HEK293 (cell line): ENCODE measurements at regions not wholly inside any gene's neighbourhood (a gene's known extent, or its start where the extent isn't known, plus 50 kb on each side); places are given as distances from the start of the nearest gene placed in this dataset.

Source experiments
- CTCF ChIA-PET: fragments of 350-600 bp; formaldehyde crosslinking; extraction: SDS; loops from one replicate; lab custom pipeline; 2021; ENCODE audit warnings: antibody characterized with exemption; lab: Yijun Ruan, JAX
- POLR2A ChIA-PET: fragments of 300-600 bp; formaldehyde crosslinking; extraction: SDS; loops from one replicate; lab custom pipeline; 2020; ENCODE audit warnings: antibody characterized with exemption, inconsistent platforms; lab: Yijun Ruan, JAX
- H3K27ac ChIP-seq: fragments of 200-500 bp; sonication (Bioruptor generic); 2 replicates; pipeline ENCODE4 v1.5.1; 2014; ENCODE audit warnings: low read depth, low read length, control low read depth, inconsistent platforms; ENCODE audit errors: extremely low read depth
- H3K36me3 ChIP-seq, 2 experiments: fragments of 200-500 bp in 1 of 2; sonication (Bioruptor generic) in 1 of 2; 1 replicate in 1 of 2; 2 replicates in 1 of 2; pipeline ENCODE4 v1.5.1; 2014 to 2017; ENCODE audit warnings: inconsistent platforms in 2 of 2, low read length in 2 of 2; ENCODE audit not compliant: control insufficient read depth in 2 of 2, insufficient read depth in 1 of 2
- H3K4me1 ChIP-seq: fragments of 200-500 bp; sonication (Bioruptor generic); 2 replicates; pipeline ENCODE4 v1.5.1; 2014; ENCODE audit warnings: mild to moderate bottlenecking, low read length, inconsistent platforms; ENCODE audit not compliant: control insufficient read depth, insufficient read depth
- H3K4me3 ChIP-seq: 2 replicates; pipeline ENCODE4 v1.5.1; 2011; ENCODE audit warnings: low read depth, mild to moderate bottlenecking, control low read depth, low read length, moderate library complexity
- H3K9me3 ChIP-seq: fragments of 200-500 bp; sonication (Bioruptor generic); 2 replicates; pipeline ENCODE4 v1.5.1; 2014; ENCODE audit warnings: low read depth, low read length, inconsistent platforms; ENCODE audit not compliant: control insufficient read depth, insufficient read depth
- GLI2 ChIP-seq: fragments of 450-650 bp; formaldehyde crosslinking; IDR thresholded peaks from 2 replicates; pipeline ENCODE4; 2017; ENCODE audit warnings: missing biosample characterization, missing genetic modification characterization, low read depth, borderline replicate concordance
- HOXD13 ChIP-seq: sonication (generic); formaldehyde crosslinking; IDR thresholded peaks from 2 replicates; pipeline ENCODE4 v1.8.0; 2022; ENCODE audit warnings: missing genetic modification reagents, borderline replicate concordance
- MYNN ChIP-seq: fragments of 450-650 bp; formaldehyde crosslinking; IDR thresholded peaks from 2 replicates; pipeline ENCODE4 v1.5.1; 2016; ENCODE audit warnings: missing biosample characterization, missing genetic modification characterization, borderline replicate concordance
- MZF1 ChIP-seq: fragments of 450-650 bp; formaldehyde crosslinking; IDR thresholded peaks from 2 replicates; pipeline ENCODE4 v1.5.1; 2017; ENCODE audit warnings: missing biosample characterization, missing genetic modification characterization, borderline replicate concordance
- OSR2 ChIP-seq: fragments of 450-650 bp; formaldehyde crosslinking; IDR thresholded peaks from 2 replicates; pipeline ENCODE4 v1.5.1; 2016; ENCODE audit warnings: missing biosample characterization, missing genetic modification characterization
- OVOL3 ChIP-seq: fragments of 450-650 bp; formaldehyde crosslinking; IDR thresholded peaks from 2 replicates; pipeline ENCODE4 v1.5.1; 2016; ENCODE audit warnings: missing biosample characterization, missing genetic modification characterization
- SCRT1 ChIP-seq: fragments of 450-650 bp; formaldehyde crosslinking; IDR thresholded peaks from 2 replicates; pipeline ENCODE4 v1.5.1; 2016; ENCODE audit warnings: missing biosample characterization, missing genetic modification characterization, borderline replicate concordance
- SP3 ChIP-seq: fragments of 450-650 bp; formaldehyde crosslinking; IDR thresholded peaks from 2 replicates; pipeline ENCODE4 v1.5.1; 2016; ENCODE audit warnings: missing biosample characterization, missing genetic modification characterization
- TCF7L2 ChIP-seq: IDR thresholded peaks from 2 replicates; pipeline ENCODE4 v1.6.1; 2011; ENCODE audit warnings: low read depth, mild to moderate bottlenecking, inconsistent platforms, low read length, moderate library complexity, borderline replicate concordance
- WT1 ChIP-seq: fragments of 450-650 bp; formaldehyde crosslinking; IDR thresholded peaks from 2 replicates; pipeline ENCODE4 v1.5.1; 2016; ENCODE audit warnings: missing biosample characterization, missing genetic modification characterization
- YY1 ChIP-seq: fragments of 450-650 bp; formaldehyde crosslinking; IDR thresholded peaks from 2 replicates; pipeline ENCODE4 v1.5.1; 2018; ENCODE audit warnings: missing biosample characterization, missing genetic modification characterization
- YY2 ChIP-seq: fragments of 450-650 bp; formaldehyde crosslinking; IDR thresholded peaks from 2 replicates; pipeline ENCODE4 v1.5.1; 2016; ENCODE audit warnings: missing biosample characterization, missing genetic modification characterization
- ZBTB1 ChIP-seq: fragments of 450-650 bp; formaldehyde crosslinking; IDR thresholded peaks from 2 replicates; pipeline ENCODE4 v1.5.1; 2016; ENCODE audit warnings: missing biosample characterization, missing genetic modification characterization
- ZBTB7A ChIP-seq: fragments of 450-650 bp; formaldehyde crosslinking; IDR thresholded peaks from 2 replicates; pipeline ENCODE4 v1.5.1; 2016; ENCODE audit warnings: low read depth, missing biosample characterization, missing genetic modification characterization
- ZFHX2 ChIP-seq: fragments of 450-650 bp; formaldehyde crosslinking; conservative IDR thresholded peaks from 2 replicates; pipeline ENCODE4 v1.5.1; 2016; ENCODE audit warnings: missing biosample characterization, missing genetic modification characterization
- ZNF132 ChIP-seq: fragments of 450-650 bp; formaldehyde crosslinking; IDR thresholded peaks from 2 replicates; pipeline ENCODE4 v1.5.1; 2017; ENCODE audit warnings: missing biosample characterization, missing genetic modification characterization, borderline replicate concordance
- ZNF133 ChIP-seq: fragments of 450-650 bp; formaldehyde crosslinking; IDR thresholded peaks from 2 replicates; pipeline ENCODE4 v1.5.1; 2016; ENCODE audit warnings: missing biosample characterization, missing genetic modification characterization
- ZNF148 ChIP-seq: fragments of 450-650 bp; formaldehyde crosslinking; IDR thresholded peaks from 2 replicates; pipeline ENCODE4 v1.5.0; 2017; ENCODE audit warnings: missing biosample characterization, missing genetic modification characterization, borderline replicate concordance
- ZNF16 ChIP-seq: fragments of 450-650 bp; formaldehyde crosslinking; IDR thresholded peaks from 2 replicates; pipeline ENCODE4 v1.5.1; 2016; ENCODE audit warnings: low read depth, missing biosample characterization, missing genetic modification characterization
- ZNF184 ChIP-seq: fragments of 450-650 bp; IDR thresholded peaks from 2 replicates; pipeline ENCODE4 v1.5.1; 2018; ENCODE audit warnings: missing biosample characterization, mild to moderate bottlenecking, missing genetic modification characterization
- ZNF221 ChIP-seq: fragments of 450-650 bp; formaldehyde crosslinking; IDR thresholded peaks from 2 replicates; pipeline ENCODE4 v1.5.1; 2017; ENCODE audit warnings: missing biosample characterization, missing genetic modification characterization, borderline replicate concordance
- ZNF302 ChIP-seq: fragments of 450-650 bp; formaldehyde crosslinking; IDR thresholded peaks from 2 replicates; pipeline ENCODE4 v1.5.1; 2016; ENCODE audit warnings: missing biosample characterization, missing genetic modification characterization, low read depth
- ZNF311 ChIP-seq: fragments of 450-650 bp; formaldehyde crosslinking; IDR thresholded peaks from 2 replicates; pipeline ENCODE4 v1.5.1; 2017; ENCODE audit warnings: missing biosample characterization, missing genetic modification characterization, borderline replicate concordance
- ZNF37A ChIP-seq: fragments of 450-650 bp; IDR thresholded peaks from 2 replicates; pipeline ENCODE4 v1.5.1; 2018; ENCODE audit warnings: missing biosample characterization, missing genetic modification characterization
- ZNF391 ChIP-seq: fragments of 450-650 bp; formaldehyde crosslinking; IDR thresholded peaks from 2 replicates; pipeline ENCODE4 v1.5.1; 2016; ENCODE audit warnings: low read depth, missing biosample characterization, missing genetic modification characterization, borderline replicate concordance
- ZNF394 ChIP-seq: fragments of 450-650 bp; formaldehyde crosslinking; IDR thresholded peaks from 2 replicates; pipeline ENCODE4 v1.5.1; 2016; ENCODE audit warnings: missing biosample characterization, missing genetic modification characterization, mild to moderate bottlenecking, moderate library complexity, borderline replicate concordance
- ZNF521 ChIP-seq: fragments of 450-650 bp; formaldehyde crosslinking; IDR thresholded peaks from 2 replicates; pipeline ENCODE4 v1.5.1; 2017; ENCODE audit warnings: missing biosample characterization, mild to moderate bottlenecking, missing genetic modification characterization
- ZNF529 ChIP-seq: fragments of 450-650 bp; formaldehyde crosslinking; IDR thresholded peaks from 2 replicates; pipeline ENCODE4 v1.5.1; 2017; ENCODE audit warnings: missing genetic modification characterization, missing biosample characterization; ENCODE audit not compliant: insufficient replicate concordance
- ZNF558 ChIP-seq: fragments of 450-650 bp; formaldehyde crosslinking; IDR thresholded peaks from 2 replicates; pipeline ENCODE4 v1.5.1; 2016; ENCODE audit warnings: missing biosample characterization, missing genetic modification characterization
- ZNF629 ChIP-seq: fragments of 450-650 bp; formaldehyde crosslinking; IDR thresholded peaks from 2 replicates; pipeline ENCODE4 v1.5.1; 2017; ENCODE audit warnings: missing biosample characterization, missing genetic modification characterization
- ZNF701 ChIP-seq: fragments of 450-650 bp; formaldehyde crosslinking; IDR thresholded peaks from 2 replicates; pipeline ENCODE4 v1.5.1; 2016; ENCODE audit warnings: missing biosample characterization, missing genetic modification characterization
- ZNF76 ChIP-seq: fragments of 450-650 bp; formaldehyde crosslinking; IDR thresholded peaks from 2 replicates; pipeline ENCODE4; 2016; ENCODE audit warnings: low read depth, missing biosample characterization, missing genetic modification characterization, borderline replicate concordance
- ZNF768 ChIP-seq: fragments of 450-650 bp; formaldehyde crosslinking; IDR thresholded peaks from 2 replicates; pipeline ENCODE4 v1.5.1; 2018; ENCODE audit warnings: missing biosample characterization, mild to moderate bottlenecking, missing genetic modification characterization

GRCh38 chr3:78139166-78139565, 1099.3 kb downstream of the ROBO2 start:
- TF ChIP-seq TCF7L2 (no peak), MYNN (tag by site-specific recombination) (no peak), ZNF184 (tag by site-specific recombination) (no peak), ZNF37A (tag by site-specific recombination) (no peak), ZNF629 (peak; percentile 58; the same call in 1 of the 2 replicates), ZNF701 (no peak), ZNF394 (tag by site-specific recombination) (no peak)
- Histone ChIP-seq H3K9me3 (no peaks in the 10 kb centered on the region), H3K27ac (no peak overlapping the region), H3K4me1 (peaks cover 3% of the 10 kb centered on the region; the same call in 1 of the 2 replicates), H3K4me3 (no peak overlapping the region), H3K36me3 (no peaks in the 10 kb centered on the region)
- ChIA-PET POLR2A (no interaction called here), CTCF (no interaction called here)

DNA sequence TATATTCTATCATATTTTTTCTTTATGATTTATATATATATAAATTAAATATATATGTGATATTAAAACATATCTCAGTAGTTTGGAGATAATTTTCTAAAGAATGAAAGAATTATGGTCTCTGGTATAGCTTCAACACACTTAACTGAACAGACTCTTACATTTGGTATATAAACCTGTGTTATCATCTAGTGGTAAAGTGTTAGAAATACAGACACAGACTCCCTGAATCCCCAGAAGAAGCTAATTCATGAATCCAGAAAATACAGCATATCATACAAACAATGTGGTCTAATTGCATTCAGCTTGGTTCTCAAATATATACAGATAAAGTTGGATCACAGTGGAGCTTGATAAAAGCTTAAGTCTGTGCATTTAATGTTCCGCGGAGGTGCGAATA, 1100.4 kb downstream of the ROBO2 start:
- H3K4me1 ChIP-seq = peaks cover 3% of the 10 kb centered on the region; the same call in 1 of the 2 replicates
- TF ChIP-seq YY2 (tag by site-specific recombination) = no peak
- no peak for TF ChIP-seq ZNF16 (tag by site-specific recombination)
- TF ChIP-seq ZNF558 (tag by site-specific recombination) = no peak
- no peak for TF ChIP-seq WT1 (tag by site-specific recombination)
- TF ChIP-seq GLI2 (tag by site-specific recombination) = no peak
- TF ChIP-seq ZBTB1 (tag by site-specific recombination) = no peak
- TF ChIP-seq YY1 (tag by site-specific recombination) = no peak
- TF ChIP-seq ZNF768 (tag by site-specific recombination) = no peak
- TF ChIP-seq ZBTB7A (tag by site-specific recombination) = no peak
- no peak for TF ChIP-seq ZNF302 (tag by site-specific recombination)
- no peak for TF ChIP-seq MZF1 (tag by site-specific recombination)
- TF ChIP-seq ZFHX2 (tag by site-specific recombination) = no peak
- no peak for TF ChIP-seq ZNF132
- no peak for TF ChIP-seq ZNF521 (tag by site-specific recombination)
- TF ChIP-seq ZNF184 (tag by site-specific recombination) = no peak
- no peak for TF ChIP-seq ZNF394 (tag by site-specific recombination)
- TF ChIP-seq ZNF148 (tag by site-specific recombination) = no peak
- TF ChIP-seq, all 188 proteins: peak for 0
- Histone ChIP-seq H3K27ac (no peak overlapping the region), H3K4me3 (no peak overlapping the region), H3K9me3 (no peaks in the 10 kb centered on the region), H3K36me3 (no peaks in the 10 kb centered on the region)
- CTCF ChIA-PET = interaction anchor here (1.3 kb wide), 1 partner anchor 21 kb away, joined by 6 read pairs; no protein-coding TSS in a partner anchor
- POLR2A ChIA-PET = no interaction called here

GRCh38 chr3:78140866-78141265, 1101.0 kb downstream of the ROBO2 start:
- ChIA-PET POLR2A (no interaction called here), CTCF (interaction anchor here (1.3 kb wide), 1 partner anchor 21 kb away, joined by 6 read pairs; no protein-coding TSS in a partner anchor)
- no peaks in the 10 kb centered on the region for H3K36me3 ChIP-seq
- H3K9me3 ChIP-seq = no peaks in the 10 kb centered on the region
- H3K4me1 ChIP-seq = peaks cover 3% of the 10 kb centered on the region; the same call in 1 of the 2 replicates
- H3K27ac ChIP-seq = no peak overlapping the region
- H3K4me3 ChIP-seq = no peak overlapping the region
- no peak for TF ChIP-seq ZNF132
- TF ChIP-seq OVOL3 (tag by site-specific recombination) = no peak
- TF ChIP-seq ZNF311 (tag by site-specific recombination) = no peak
- no peak for TF ChIP-seq SCRT1 (tag by site-specific recombination)
- TF ChIP-seq GLI2 (tag by site-specific recombination) = no peak
- no peak for TF ChIP-seq ZNF76
- TF ChIP-seq ZNF221 (tag by site-specific recombination) = no peak
- no peak for TF ChIP-seq SP3 (tag by site-specific recombination)
- TF ChIP-seq ZNF391 (tag by site-specific recombination) = no peak
- no peak for TF ChIP-seq OSR2 (tag by site-specific recombination)
- TF ChIP-seq ZFHX2 (tag by site-specific recombination) = no peak
- no peak for TF ChIP-seq HOXD13
- no peak for TF ChIP-seq ZNF133 (tag by site-specific recombination)
- TF ChIP-seq ZNF529 = no peak
